ENCODE measurements at regions not wholly inside any gene's neighbourhood (a gene's known extent, or its start where the extent isn't known, plus 50 kb on each side); places are given as distances from the start of the nearest gene placed in this dataset.

DNA sequence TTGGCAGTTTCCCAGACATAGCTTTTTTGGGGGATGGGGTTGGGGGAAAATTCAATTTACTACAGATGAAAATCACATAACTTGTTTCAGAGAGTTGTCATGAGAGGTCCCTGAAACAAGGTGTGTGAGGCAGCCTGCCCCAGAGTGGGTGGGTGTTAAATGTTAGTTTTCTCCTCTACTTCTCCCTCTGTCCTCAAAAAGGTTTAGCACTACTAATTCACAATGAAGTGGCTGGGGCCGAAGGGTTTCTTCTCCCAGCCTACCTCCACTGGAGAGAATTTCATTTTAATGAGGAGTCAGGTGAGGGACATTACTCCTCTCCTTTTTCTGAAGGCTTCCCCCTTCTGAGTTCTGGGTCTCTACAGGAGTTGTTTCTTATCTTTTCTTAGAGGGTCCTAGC lies 103.3 kb downstream of the C1orf94 start:
- H4K20me1 ChIP-seq (ENCODE audit: insufficient read depth, low read length): no peaks in the 10 kb centered on the region
- H3K4me1 Mint-ChIP-seq: no peaks in the 10 kb centered on the region

DNA sequence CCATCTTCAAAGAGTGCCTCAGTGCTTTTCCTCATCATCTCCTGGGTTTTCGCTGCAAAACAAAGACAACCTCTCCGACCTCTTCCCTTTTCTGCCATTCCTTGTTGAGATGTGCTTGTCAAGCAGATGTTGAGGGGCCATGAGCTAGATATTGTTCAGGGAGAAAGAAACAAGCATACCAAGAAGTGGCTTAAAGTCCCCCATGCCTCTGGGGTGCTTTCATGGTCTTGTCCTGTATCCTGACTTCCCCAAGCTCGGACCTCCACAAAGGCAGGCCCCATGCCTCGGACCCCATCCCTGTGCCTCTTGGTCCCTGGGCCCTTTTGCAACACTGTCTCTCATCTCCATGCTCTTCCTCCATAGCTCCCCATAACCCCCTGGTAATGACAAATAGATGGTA lies 103.8 kb downstream of the C1orf94 start:
- no peaks in the 10 kb centered on the region for H3K4me1 ChIP-seq (ENCODE audit: control insufficient read depth in 1 of 2, insufficient read depth in 2 of 2, low read length in 2 of 2)
- H3K27ac ChIP-seq (ENCODE audit: low read depth in 1 of 2, low read length in 2 of 2): no peak overlapping the region
- no peaks in the 10 kb centered on the region for H4K20me1 ChIP-seq (ENCODE audit: insufficient read depth, low read length)
- H3K79me2 ChIP-seq (ENCODE audit: insufficient read depth, low read length): no peaks in the 10 kb centered on the region
- 80% methylated on average over 1 of the region's 4 CpGs for WGBS (ENCODE audit: insufficient coverage)
- no peaks in the 10 kb centered on the region for H3K36me3 ChIP-seq (replicated peaks in 1 of 2; ENCODE audit: control insufficient read depth in 1 of 2, insufficient read depth in 2 of 2, low read length in 2 of 2)
- H3K4me3 ChIP-seq (replicated peaks in 1 of 3; ENCODE audit: low read depth in 2 of 3, low read length in 3 of 3): no peak overlapping the region
- H3K4me2 ChIP-seq (replicated peaks; ENCODE audit: extremely low read depth, low read length, poor library complexity, severe bottlenecking): no peak overlapping the region
- Mint-ChIP-seq H3K4me1 (no peaks in the 10 kb centered on the region), H3K9me3 (peaks cover 0 to 6% (median 2%) of the 10 kb centered on the region in 7 donors), H3K27ac (no peak overlapping the region), H3K36me3 (no peaks in the 10 kb centered on the region), H3K27me3 (ENCODE audit: low read depth in 3 of 3) (peaks cover 0 to 3% (median 1%) of the 10 kb centered on the region in 3 donors), H3K4me3 (no peak overlapping the region)
- no peak for DNase-seq
- no peaks in the 10 kb centered on the region for H3K9me3 ChIP-seq (replicated peaks in 1 of 2; ENCODE audit: control insufficient read depth in 1 of 2, insufficient read depth in 1 of 2, low read length in 2 of 2)
- H3K27me3 ChIP-seq (ENCODE audit: control insufficient read depth in 2 of 2, insufficient read depth in 2 of 2, low read length in 2 of 2): no peaks in the 10 kb centered on the region
- TF ChIP-seq CTCF (IDR thresholded peaks at IDR 0.05): no peak
- intact Hi-C loops (cut with micrococcal nuclease): no loop called here
- H2AFZ ChIP-seq (ENCODE audit: insufficient read depth, low read depth, low read length, poor library complexity, severe bottlenecking): no peak overlapping the region
- no peak overlapping the region for H3K9ac ChIP-seq (ENCODE audit: insufficient read depth, low read length, poor library complexity, severe bottlenecking)

More for the DNA sequence above, 103.3 kb downstream of the C1orf94 start:
- WGBS (ENCODE audit: insufficient coverage): no CpG with 5 or more reads among the region's 1 CpG
- no peak for DNase-seq
- Histone ChIP-seq H2AFZ (ENCODE audit: insufficient read depth, low read depth, low read length, poor library complexity, severe bottlenecking) (no peak overlapping the region), H3K27ac (ENCODE audit: low read depth in 1 of 2, low read length in 2 of 2) (no peak overlapping the region), H3K4me3 (replicated peaks in 1 of 3; ENCODE audit: low read depth in 2 of 3, low read length in 3 of 3) (no peak overlapping the region), H3K4me2 (replicated peaks; ENCODE audit: extremely low read depth, low read length, poor library complexity, severe bottlenecking) (no peak overlapping the region), H3K36me3 (replicated peaks in 1 of 2; ENCODE audit: control insufficient read depth in 1 of 2, insufficient read depth in 2 of 2, low read length in 2 of 2) (no peaks in the 10 kb centered on the region), H3K27me3 (ENCODE audit: control insufficient read depth in 2 of 2, insufficient read depth in 2 of 2, low read length in 2 of 2) (no peaks in the 10 kb centered on the region), H3K9me3 (replicated peaks in 1 of 2; ENCODE audit: control insufficient read depth in 1 of 2, insufficient read depth in 1 of 2, low read length in 2 of 2) (no peaks in the 10 kb centered on the region), H3K4me1 (ENCODE audit: control insufficient read depth in 1 of 2, insufficient read depth in 2 of 2, low read length in 2 of 2) (no peaks in the 10 kb centered on the region), H3K9ac (ENCODE audit: insufficient read depth, low read length, poor library complexity, severe bottlenecking) (no peak overlapping the region), H3K79me2 (ENCODE audit: insufficient read depth, low read length) (no peaks in the 10 kb centered on the region)
- intact Hi-C loops (cut with micrococcal nuclease): no loop called here
- TF ChIP-seq CTCF (IDR thresholded peaks at IDR 0.05): no peak
- H3K4me3 Mint-ChIP-seq: no peak overlapping the region
- peaks cover 0 to 3% (median 1%) of the 10 kb centered on the region in 3 donors for H3K27me3 Mint-ChIP-seq (ENCODE audit: low read depth in 3 of 3)
- peaks cover 0 to 6% (median 2%) of the 10 kb centered on the region in 7 donors for H3K9me3 Mint-ChIP-seq
- H3K36me3 Mint-ChIP-seq: no peaks in the 10 kb centered on the region
- no peak overlapping the region for H3K27ac Mint-ChIP-seq
